Endothelial cell of umbilical vein (primary cell): ENCODE measurements at regions not wholly inside any gene's neighbourhood (a gene's known extent, or its start where the extent isn't known, plus 50 kb on each side); places are given as distances from the start of the nearest gene placed in this dataset.

Experiments
- BruUV-seq: library from RNA; stranded (reverse); fragments of 400-500 nt; replicated peaks from 2 replicates; lab custom pipeline; 2021; lab: Mats Ljungman, UMichigan
- CTCF ChIA-PET: fragments of 300-600, 350-600 bp; sonication (Branson Sonifier 250); formaldehyde crosslinking; loops from one replicate; lab custom pipeline; 2021; ENCODE audit warnings: antibody characterized with exemption, inconsistent platforms; lab: Charles Lee
- POLR2A ChIA-PET: fragments of 300-600, 350-600 bp; sonication (Branson Sonifier 250); formaldehyde crosslinking; loops from one replicate; lab custom pipeline; 2021; ENCODE audit warnings: antibody characterized with exemption, inconsistent platforms; lab: Charles Lee
- DNase-seq: peaks from one replicate; pipeline ENCODE4 v3.0.0-alpha.2; 2011; ENCODE audit warnings: low read depth, low spot score
- FAIRE-seq: peaks from 2 replicates; lab custom pipeline; 2011; peaks lifted over from hg19 to GRCh38; lab: Jason Lieb, UNC
- H2AFZ ChIP-seq: 2 replicates; pipeline ENCODE4 v1.6.0; 2012; ENCODE audit warnings: low read depth, low read length, control low read depth, inconsistent platforms
- H3K27ac ChIP-seq: 2 replicates; pipeline ENCODE4 v1.5.1; 2011; ENCODE audit warnings: low read depth, mild to moderate bottlenecking, control low read depth, low read length, moderate library complexity; ENCODE audit not compliant: insufficient read depth
- H3K27me3 ChIP-seq, 2 experiments: 2 replicates each; pipeline versions ENCODE4 v1.6.0 to v1.6.1; 2011; ENCODE audit warnings: low read length in 2 of 2, mixed read lengths in 1 of 2; ENCODE audit not compliant: control insufficient read depth in 2 of 2, insufficient read depth in 2 of 2
- H3K36me3 ChIP-seq, 2 experiments: 2 replicates in 1 of 2; 3 replicates in 1 of 2; pipeline ENCODE4 v1.5.1; 2011; ENCODE audit warnings: low read length in 2 of 2, mild to moderate bottlenecking in 1 of 2, moderate library complexity in 1 of 2; ENCODE audit not compliant: control insufficient read depth in 2 of 2, insufficient read depth in 2 of 2; ENCODE audit errors: extremely low read depth in 1 of 2
- H3K4me1 ChIP-seq: 3 replicates; pipeline ENCODE4 v1.5.1; 2011; ENCODE audit warnings: mild to moderate bottlenecking, low read length; ENCODE audit not compliant: control insufficient read depth, insufficient read depth; ENCODE audit errors: extremely low read depth
- H3K4me2 ChIP-seq: 2 replicates; pipeline ENCODE4 v1.6.1; 2011; ENCODE audit warnings: low read length, control low read depth, mixed read lengths; ENCODE audit not compliant: insufficient read depth
- H3K4me3 ChIP-seq, 3 experiments: fragments of 200-600 bp in 1 of 3; sonication (generic), shearing (Covaris generic) in 1 of 3; replicated peaks in 1 of 3; 2 replicates each; pipeline ENCODE4 v1.5.1; 2011 to 2016; ENCODE audit warnings: control low read depth in 3 of 3, low read length in 3 of 3, mild to moderate bottlenecking in 2 of 3, inconsistent platforms in 1 of 3, low read depth in 1 of 3, moderate library complexity in 1 of 3; ENCODE audit not compliant: insufficient read depth in 1 of 3
- H3K79me2 ChIP-seq: 2 replicates; pipeline ENCODE4 v1.6.0; 2012; ENCODE audit warnings: low read length, inconsistent platforms; ENCODE audit not compliant: control insufficient read depth, insufficient read depth
- H3K9ac ChIP-seq: replicated peaks from 2 replicates; pipeline ENCODE3; 2011; ENCODE audit warnings: low read length, control low read depth; ENCODE audit not compliant: insufficient read depth; ENCODE audit errors: extremely low read depth
- H3K9me1 ChIP-seq: replicated peaks from 3 replicates; pipeline ENCODE4 v1.6.0; 2011; ENCODE audit warnings: mild to moderate bottlenecking, low read length; ENCODE audit not compliant: control insufficient read depth, insufficient read depth; ENCODE audit errors: extremely low read depth
- H3K9me3 ChIP-seq: replicated peaks from 2 replicates; pipeline ENCODE4 v1.5.1; 2012; ENCODE audit warnings: low read length, inconsistent platforms; ENCODE audit not compliant: control insufficient read depth, insufficient read depth
- H4K20me1 ChIP-seq: replicated peaks from 2 replicates; pipeline ENCODE3; 2011; ENCODE audit warnings: mild to moderate bottlenecking, low read length; ENCODE audit not compliant: control insufficient read depth, insufficient read depth; ENCODE audit errors: extremely low read depth
- EZH2 ChIP-seq: IDR thresholded peaks from 2 replicates; pipeline ENCODE4 v1.6.1; 2012; ENCODE audit warnings: borderline replicate concordance, low read depth, mild to moderate bottlenecking, moderate library complexity, low read length, inconsistent platforms; ENCODE audit not compliant: severe bottlenecking
- FOS ChIP-seq: IDR thresholded peaks from 2 replicates; pipeline ENCODE4 v1.6.1; 2011; ENCODE audit warnings: mild to moderate bottlenecking, low read length, moderate library complexity, borderline replicate concordance; ENCODE audit not compliant: insufficient read depth
- GATA2 ChIP-seq: IDR thresholded peaks from 2 replicates; pipeline ENCODE4 v1.7.0; 2011; ENCODE audit warnings: low read depth, mild to moderate bottlenecking, moderate library complexity, mixed read lengths, low read length; ENCODE audit not compliant: insufficient read length, insufficient read depth
- JUN ChIP-seq: IDR thresholded peaks from 2 replicates; pipeline ENCODE4 v1.6.1; 2011; ENCODE audit warnings: borderline replicate concordance, low read depth; ENCODE audit not compliant: insufficient read length, insufficient read depth
- MYC ChIP-seq: IDR thresholded peaks from one replicate; pipeline ENCODE4 v1.6.1; 2011; ENCODE audit warnings: mild to moderate bottlenecking, low read depth, low read length
- POLR2A ChIP-seq: IDR thresholded peaks from 2 replicates; pipeline ENCODE4 v1.6.1; 2012; ENCODE audit warnings: low read depth, mild to moderate bottlenecking, control low read depth, low read length
- POLR2AphosphoS5 ChIP-seq: IDR thresholded peaks from 2 replicates; pipeline ENCODE4 v1.6.1; 2012; ENCODE audit warnings: low read depth, mild to moderate bottlenecking, control low read depth, low read length, moderate library complexity; ENCODE audit not compliant: insufficient read depth
- dilution Hi-C: fragments of 300-500 bp; cut with MboI; formaldehyde crosslinking; loops from one replicate; pipeline ENCODE4 v1.15.0; 2019; ENCODE audit warnings: low sequenced_read_pairs; ENCODE audit not compliant: extremely low pct_ligation_motif_present
- intact Hi-C: fragments of 100-400 bp; cut with micrococcal nuclease; formaldehyde crosslinking; loops from one replicate; pipeline ENCODE4 v1.10.0; 2022
- TF ChIP-seq, protein P1 (sequence below), 2 donors: IDR thresholded peaks; 1 replicate in 1 of 2; 2 replicates in 1 of 2; pipeline ENCODE4 v1.5.1; 2011; ENCODE audit warnings: low read length in 2 of 2, mild to moderate bottlenecking in 2 of 2, moderate library complexity in 2 of 2, control low read depth in 1 of 2, inconsistent platforms in 1 of 2, low read depth in 1 of 2; ENCODE audit not compliant: insufficient read depth in 1 of 2; ENCODE audit errors: extremely low read depth in 1 of 2
- TF ChIP-seq, protein P2 (sequence below): IDR thresholded peaks from 2 replicates; pipeline ENCODE4 v1.6.1; 2011; ENCODE audit not compliant: insufficient read depth, insufficient read length

DNA sequence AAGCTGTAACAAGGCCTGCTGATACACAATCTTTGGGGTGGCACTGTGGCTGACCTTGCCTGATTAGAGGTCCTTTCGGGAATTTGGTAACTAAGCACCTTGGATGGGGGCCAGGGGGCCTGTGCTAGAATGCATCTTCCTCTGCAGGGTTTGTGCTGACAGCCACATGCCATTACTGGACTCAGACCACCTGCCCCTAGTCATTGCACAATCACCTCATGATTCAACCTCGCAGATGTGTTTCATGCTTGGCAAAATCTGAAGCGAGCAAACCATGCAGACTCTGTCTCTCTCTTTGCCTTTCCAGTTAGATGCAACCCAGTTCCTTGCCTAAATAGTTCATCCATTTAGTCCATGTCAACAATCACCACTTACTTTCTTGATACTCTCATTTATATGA lies 96.5 kb upstream of the ERCC6L2 start:
- POLR2A ChIA-PET, result no interaction called here
- intact Hi-C loops (no loop called here), dilution Hi-C loops (no loop called here)

More for the DNA sequence above, 96.5 kb upstream of the ERCC6L2 start:
- CTCF ChIA-PET, result interaction anchor here (1.4 kb wide), 1 partner anchor 11 kb away, joined by 3 read pairs; no protein-coding TSS in a partner anchor
- Histone ChIP-seq H3K9me3 (no peaks in the 10 kb centered on the region), H3K9ac (no peak overlapping the region), H3K36me3 (no peaks in the 10 kb centered on the region), H3K9me1 (no peaks in the 10 kb centered on the region), H2AFZ (no peak overlapping the region), H3K4me3 (no peak overlapping the region), H3K79me2 (no peaks in the 10 kb centered on the region), H3K4me1 (no peaks in the 10 kb centered on the region), H3K27me3 (no peaks in the 10 kb centered on the region), H4K20me1 (no peaks in the 10 kb centered on the region), H3K4me2 (no peak overlapping the region), H3K27ac (no peak overlapping the region)
- TF ChIP-seq POLR2A, result no peak
- no peak for TF ChIP-seq GATA2
- TF ChIP-seq, protein P1, sequence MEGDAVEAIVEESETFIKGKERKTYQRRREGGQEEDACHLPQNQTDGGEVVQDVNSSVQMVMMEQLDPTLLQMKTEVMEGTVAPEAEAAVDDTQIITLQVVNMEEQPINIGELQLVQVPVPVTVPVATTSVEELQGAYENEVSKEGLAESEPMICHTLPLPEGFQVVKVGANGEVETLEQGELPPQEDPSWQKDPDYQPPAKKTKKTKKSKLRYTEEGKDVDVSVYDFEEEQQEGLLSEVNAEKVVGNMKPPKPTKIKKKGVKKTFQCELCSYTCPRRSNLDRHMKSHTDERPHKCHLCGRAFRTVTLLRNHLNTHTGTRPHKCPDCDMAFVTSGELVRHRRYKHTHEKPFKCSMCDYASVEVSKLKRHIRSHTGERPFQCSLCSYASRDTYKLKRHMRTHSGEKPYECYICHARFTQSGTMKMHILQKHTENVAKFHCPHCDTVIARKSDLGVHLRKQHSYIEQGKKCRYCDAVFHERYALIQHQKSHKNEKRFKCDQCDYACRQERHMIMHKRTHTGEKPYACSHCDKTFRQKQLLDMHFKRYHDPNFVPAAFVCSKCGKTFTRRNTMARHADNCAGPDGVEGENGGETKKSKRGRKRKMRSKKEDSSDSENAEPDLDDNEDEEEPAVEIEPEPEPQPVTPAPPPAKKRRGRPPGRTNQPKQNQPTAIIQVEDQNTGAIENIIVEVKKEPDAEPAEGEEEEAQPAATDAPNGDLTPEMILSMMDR (IDR thresholded peaks at IDR 0.05; ENCODE audit: extremely low read depth in 1 of 2, insufficient read depth in 1 of 2, low read depth in 1 of 2, low read length in 2 of 2), result no peak
- TF ChIP-seq, protein P2, sequence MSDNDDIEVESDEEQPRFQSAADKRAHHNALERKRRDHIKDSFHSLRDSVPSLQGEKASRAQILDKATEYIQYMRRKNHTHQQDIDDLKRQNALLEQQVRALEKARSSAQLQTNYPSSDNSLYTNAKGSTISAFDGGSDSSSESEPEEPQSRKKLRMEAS, result no peak
- no peak for TF ChIP-seq FOS
- TF ChIP-seq POLR2AphosphoS5, result no peak
- no peak for TF ChIP-seq EZH2
- no peak for TF ChIP-seq MYC
- TF ChIP-seq JUN, result no peak
- FAIRE-seq, result no peak
- no TSS peak for BruUV-seq
- DNase-seq, result no peak
